Prostate gland (tissue), 2 donors: ENCODE measurements at regions not wholly inside any gene's neighbourhood (a gene's known extent, or its start where the extent isn't known, plus 50 kb on each side); places are given as distances from the start of the nearest gene placed in this dataset.

Experiments
- DNase-seq: peaks from one replicate; pipeline ENCODE4 v3.0.0-alpha.2; 2019; ENCODE audit warnings: low spot score
- H3K27ac ChIP-seq, 2 donors: fragments of 200-600 bp; sonication (generic); 2 replicates each; pipeline ENCODE4 v1.5.1; 2017 to 2019
- H3K27me3 ChIP-seq: fragments of 200-600 bp; sonication (generic); replicated peaks from 2 replicates; pipeline ENCODE4 v1.5.1; 2019; ENCODE audit not compliant: insufficient read depth
- H3K36me3 ChIP-seq, 2 donors: fragments of 200-600 bp; sonication (generic); 1 replicate in 1 of 2; 2 replicates in 1 of 2; pipeline versions ENCODE4 v1.5.1 to v1.8.1; 2017 to 2019
- H3K4me1 ChIP-seq: fragments of 200-600 bp; sonication (generic); replicated peaks from 2 replicates; pipeline ENCODE4 v1.5.1; 2019
- H3K4me3 ChIP-seq, 2 donors: fragments of 200-600 bp; sonication (generic); 2 replicates each; pipeline ENCODE4 v1.5.1; 2017 to 2019
- H3K9me3 ChIP-seq: fragments of 200-600 bp; sonication (generic); 2 replicates; pipeline ENCODE4 v1.5.1; 2017
- CTCF ChIP-seq, 4 experiments: fragments of 200-600 bp in 2 of 4; fragments of 450-650 bp in 2 of 4; sonication (generic) in 2 of 4; IDR thresholded peaks; 1 replicate in 3 of 4; 2 replicates in 1 of 4; pipeline ENCODE4 v1.5.1; 2016 to 2019; ENCODE audit warnings: antibody characterized with exemption in 4 of 4, mild to moderate bottlenecking in 2 of 4, moderate library complexity in 2 of 4
- POLR2A ChIP-seq: fragments of 450-650 bp; IDR thresholded peaks from one replicate; pipeline ENCODE4 v1.6.1; 2016; ENCODE audit warnings: antibody characterized with exemption, mild to moderate bottlenecking
- POLR2AphosphoS5 ChIP-seq: sonication (generic); formaldehyde crosslinking; IDR thresholded peaks from one replicate; pipeline ENCODE4 v1.6.1; 2017; ENCODE audit warnings: antibody characterized with exemption
- WGBS: methylation state at CpG from one replicate; pipeline ENCODE4 v1.1.5; 2018; 5-methylcytosine and 5-hydroxymethylcytosine counted together
- intact Hi-C: fragments of 100-400 bp; cut with DNase I; formaldehyde crosslinking; loops from one replicate; pipeline ENCODE4 v1.14.2; 2022

GRCh38 chr5:51996356-51996861, 613.2 kb downstream of the ISL1 start:
- Histone ChIP-seq H3K4me1 (no peaks in the 10 kb centered on the region), H3K27me3 (no peaks in the 10 kb centered on the region), H3K4me3 (no peak overlapping the region), H3K27ac (no peak overlapping the region), H3K9me3 (no peaks in the 10 kb centered on the region), H3K36me3 (no peaks in the 10 kb centered on the region)
- intact Hi-C loops, result no loop called here
- no peak for TF ChIP-seq POLR2A
- no peak for TF ChIP-seq POLR2AphosphoS5
- no peak for TF ChIP-seq CTCF (IDR thresholded peaks at IDR 0.05)
- WGBS, result 30% methylated on average over 1 of the region's 1 CpG
- no peak for DNase-seq

- Histone ChIP-seq H3K36me3 (no peaks in the 10 kb centered on the region), H3K9me3 (no peaks in the 10 kb centered on the region), H3K4me3 (no peak overlapping the region), H3K4me1 (no peaks in the 10 kb centered on the region), H3K27ac (no peak overlapping the region), H3K27me3 (no peaks in the 10 kb centered on the region)
- intact Hi-C loops, result no loop called here
- TF ChIP-seq POLR2A (no peak), POLR2AphosphoS5 (no peak), CTCF (IDR thresholded peaks at IDR 0.05) (no peak)
- no peak for DNase-seq
Observed at GRCh38 chr5:51997500-51997899, 614.3 kb downstream of the ISL1 start.

- Histone ChIP-seq H3K9me3 (no peaks in the 10 kb centered on the region), H3K4me3 (no peak overlapping the region), H3K4me1 (no peaks in the 10 kb centered on the region), H3K27ac (no peak overlapping the region), H3K27me3 (no peaks in the 10 kb centered on the region), H3K36me3 (no peaks in the 10 kb centered on the region)
- intact Hi-C loops, result no loop called here
- 90% methylated on average over 2 of the region's 2 CpGs for WGBS
- no peak for DNase-seq
- TF ChIP-seq POLR2A (no peak), CTCF (IDR thresholded peaks at IDR 0.05) (no peak), POLR2AphosphoS5 (no peak)
Observed at GRCh38 chr5:51997949-51998348, 614.7 kb downstream of the ISL1 start.

GRCh38 chr5:52007230-52007858, 624.1 kb downstream of the ISL1 start:
- TF ChIP-seq POLR2AphosphoS5 (no peak), CTCF (IDR thresholded peaks at IDR 0.05) (peak in 3 of 4 experiments; percentile 45 to 71 (median 57)), POLR2A (no peak)
- H3K27me3 ChIP-seq, result no peaks in the 10 kb centered on the region
- intact Hi-C loops, result loop anchor here (5.0 kb wide), 1 partner anchor 1045 kb away; no protein-coding TSS in a partner anchor
- no peaks in the 10 kb centered on the region for H3K4me1 ChIP-seq
- no peak overlapping the region for H3K27ac ChIP-seq
- DNase-seq, result peak; percentile 13
- H3K36me3 ChIP-seq, result no peaks in the 10 kb centered on the region
- no peaks in the 10 kb centered on the region for H3K9me3 ChIP-seq
- 25% methylated on average over 5 of the region's 5 CpGs for WGBS
- H3K4me3 ChIP-seq, result no peak overlapping the region

- Histone ChIP-seq H3K27ac (no peak overlapping the region), H3K27me3 (no peaks in the 10 kb centered on the region), H3K9me3 (no peaks in the 10 kb centered on the region), H3K4me3 (no peak overlapping the region), H3K36me3 (no peaks in the 10 kb centered on the region), H3K4me1 (no peaks in the 10 kb centered on the region)
- intact Hi-C loops, result no loop called here
- no peak for TF ChIP-seq CTCF (IDR thresholded peaks at IDR 0.05)
- no peak for DNase-seq
- WGBS, result 83% methylated on average over 2 of the region's 2 CpGs
Observed at GRCh38 chr5:52010454-52010853, 627.2 kb downstream of the ISL1 start.
